G401 (cell line): ENCODE measurements at regions not wholly inside any gene's neighbourhood (a gene's known extent, or its start where the extent isn't known, plus 50 kb on each side); places are given as distances from the start of the nearest gene placed in this dataset.
"Not testable (repeated sequence)": the region's sequence is repeated elsewhere in the genome, so short reads cannot be mapped to it uniquely, and the experiment has no call there.

Experiments
- DNase-seq: peaks from one replicate; pipeline ENCODE4 v3.0.0-alpha.2; 2015; ENCODE audit warnings: low spot score
- in situ Hi-C: cut with HindIII; loops from 2 replicates; pipeline ENCODE4 v1.10.0; 2016; ENCODE audit warnings: low sequenced_read_pairs, mixed read lengths

DNA sequence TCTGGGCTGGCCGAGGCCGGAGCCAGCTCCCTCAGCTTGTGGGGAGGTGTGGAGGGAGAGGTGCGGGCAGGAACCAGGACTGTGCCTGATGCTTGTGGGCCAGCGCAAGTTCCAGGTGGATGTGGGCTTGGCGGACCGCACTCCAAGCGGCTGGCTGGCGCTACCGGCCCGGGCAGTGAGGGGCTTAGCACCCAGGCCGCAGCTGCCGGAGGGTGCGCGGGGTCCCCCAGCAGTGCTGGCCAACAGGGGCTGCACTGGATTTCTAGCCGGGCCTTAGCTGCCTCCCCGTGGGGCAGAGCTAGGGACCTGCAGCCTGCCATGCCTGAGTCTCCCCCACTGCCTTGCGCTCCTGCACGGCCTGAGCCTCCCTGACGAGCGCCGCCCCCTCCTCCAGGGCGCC is 242.8 kb downstream of the CCSER2 start:
- DNase-seq = no peak
- in situ Hi-C loops = no loop called here

DNA sequence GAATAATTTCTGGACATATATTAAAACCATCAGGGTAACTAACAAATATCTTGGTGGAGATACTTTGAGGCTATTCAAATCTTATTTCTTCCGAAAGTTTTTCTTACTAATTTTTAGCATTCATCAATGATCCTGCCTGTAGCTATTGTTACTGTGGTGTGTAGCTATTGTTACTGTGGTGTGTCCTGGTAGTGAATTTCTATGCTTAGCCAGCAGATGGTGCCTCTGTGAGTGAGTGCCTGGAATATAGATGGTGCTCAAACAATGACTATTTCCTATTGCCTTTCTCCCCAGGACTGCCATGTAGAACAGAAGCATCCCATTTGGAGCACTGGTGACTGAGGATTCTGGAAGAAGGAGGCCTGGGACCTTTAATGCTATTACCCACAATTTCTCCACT is 245.7 kb downstream of the CCSER2 start:
- DNase-seq = peak; percentile 4
- in situ Hi-C loops = no loop called here

DNA sequence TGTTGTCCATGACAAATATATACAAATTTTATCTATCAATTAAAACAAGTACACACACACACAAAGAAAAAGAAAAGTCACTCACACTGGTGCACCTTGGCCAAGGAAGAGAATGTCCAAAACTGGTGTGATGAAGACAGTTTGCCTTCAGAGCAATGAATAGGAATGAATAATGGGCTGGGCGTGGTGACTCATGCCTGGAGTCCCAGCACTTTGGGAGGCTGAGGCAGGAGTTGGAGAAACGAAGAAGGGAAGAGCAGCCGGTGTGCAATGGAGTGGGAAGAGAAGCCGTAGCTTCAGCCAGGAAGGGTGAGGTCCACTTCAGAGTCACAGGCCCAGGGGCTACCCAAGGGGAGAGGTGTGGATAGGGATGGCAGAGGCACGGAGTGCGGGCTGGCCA is 253.6 kb downstream of the CCSER2 start:
- in situ Hi-C loops = no loop called here
- DNase-seq = no peak

DNA sequence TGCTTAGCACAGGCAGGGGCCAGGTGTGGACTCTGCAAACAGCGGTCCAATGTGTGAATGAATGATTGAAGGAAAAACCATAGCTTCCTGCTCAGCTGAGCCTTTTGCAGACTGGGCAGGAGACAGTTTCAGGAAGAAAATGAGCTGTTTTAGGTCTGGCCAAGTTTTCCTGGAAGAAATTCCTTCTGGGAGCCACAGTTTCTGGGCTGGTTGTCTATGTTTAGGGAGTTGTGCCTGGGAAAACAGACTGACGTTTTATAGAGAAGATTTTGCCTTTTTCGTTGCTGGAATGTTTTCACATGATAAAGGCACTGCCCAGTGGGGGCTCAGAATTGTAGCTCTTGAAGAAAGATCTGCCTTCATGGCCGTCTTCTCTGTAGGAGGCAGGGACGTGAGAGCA is 255.1 kb downstream of the CCSER2 start:
- DNase-seq = no peak
- in situ Hi-C loops = no loop called here

DNA sequence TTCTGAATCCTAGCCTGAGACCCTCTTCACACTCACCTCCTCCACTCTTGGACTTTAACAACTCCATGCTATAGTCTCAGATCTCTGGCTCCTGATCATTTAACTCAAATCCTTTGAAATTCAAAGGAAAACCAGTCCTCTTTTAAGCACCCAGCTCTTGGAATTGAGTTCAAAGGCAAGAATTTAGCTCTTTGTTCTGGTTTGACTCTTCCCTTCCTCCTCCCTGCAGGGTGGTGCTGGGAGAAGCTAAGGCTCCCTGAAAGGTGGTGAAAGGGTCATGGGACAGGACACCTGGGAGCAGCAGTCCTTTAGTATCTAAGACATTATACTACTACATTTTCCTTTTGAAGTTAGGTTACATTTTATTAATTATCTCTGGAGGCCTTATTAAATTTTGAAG is 259.4 kb downstream of the CCSER2 start:
- no peak for DNase-seq
- in situ Hi-C loops = no loop called here

DNA sequence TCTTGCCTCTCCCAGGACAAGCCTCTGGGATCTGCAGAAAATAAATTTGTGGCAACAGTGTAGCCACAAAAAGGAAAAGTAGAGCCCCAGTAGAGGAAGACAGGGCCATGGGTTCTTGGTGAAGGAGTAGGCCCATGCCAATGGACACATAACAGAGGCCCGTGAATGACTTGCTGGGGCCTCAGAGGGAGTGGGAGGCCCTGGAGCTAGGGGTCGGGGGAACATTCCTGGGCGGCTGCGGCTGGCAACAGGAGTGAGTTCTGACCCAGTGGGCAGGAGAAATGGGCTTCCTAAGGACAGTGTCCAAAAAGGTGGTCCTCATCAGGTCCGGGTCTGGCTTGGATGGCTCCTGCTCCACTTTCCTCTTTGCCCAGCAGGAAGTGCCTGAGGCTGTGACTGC is 260.0 kb downstream of the CCSER2 start:
- in situ Hi-C loops = no loop called here
- DNase-seq = no peak

DNA sequence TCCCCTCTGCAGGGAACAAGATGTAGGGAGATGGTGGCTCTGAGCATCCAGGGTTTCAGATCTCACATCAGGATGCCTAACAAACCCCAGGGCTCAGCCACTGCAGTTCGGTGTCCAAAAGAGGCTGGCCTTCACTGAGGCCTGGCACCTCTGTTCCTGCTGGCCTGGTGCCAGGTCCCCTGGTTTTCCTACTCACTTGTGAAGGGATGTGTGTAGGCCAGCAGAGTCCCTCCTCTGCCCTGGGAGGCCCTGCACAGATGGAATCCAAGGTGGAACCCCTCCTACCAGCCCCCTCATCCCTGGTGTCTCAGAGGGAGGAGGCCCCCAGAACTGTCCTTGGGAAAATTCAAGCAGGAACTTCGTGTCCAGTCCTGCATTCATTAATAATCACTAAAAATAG is 260.6 kb downstream of the CCSER2 start:
- no peak for DNase-seq
- in situ Hi-C loops = no loop called here

DNA sequence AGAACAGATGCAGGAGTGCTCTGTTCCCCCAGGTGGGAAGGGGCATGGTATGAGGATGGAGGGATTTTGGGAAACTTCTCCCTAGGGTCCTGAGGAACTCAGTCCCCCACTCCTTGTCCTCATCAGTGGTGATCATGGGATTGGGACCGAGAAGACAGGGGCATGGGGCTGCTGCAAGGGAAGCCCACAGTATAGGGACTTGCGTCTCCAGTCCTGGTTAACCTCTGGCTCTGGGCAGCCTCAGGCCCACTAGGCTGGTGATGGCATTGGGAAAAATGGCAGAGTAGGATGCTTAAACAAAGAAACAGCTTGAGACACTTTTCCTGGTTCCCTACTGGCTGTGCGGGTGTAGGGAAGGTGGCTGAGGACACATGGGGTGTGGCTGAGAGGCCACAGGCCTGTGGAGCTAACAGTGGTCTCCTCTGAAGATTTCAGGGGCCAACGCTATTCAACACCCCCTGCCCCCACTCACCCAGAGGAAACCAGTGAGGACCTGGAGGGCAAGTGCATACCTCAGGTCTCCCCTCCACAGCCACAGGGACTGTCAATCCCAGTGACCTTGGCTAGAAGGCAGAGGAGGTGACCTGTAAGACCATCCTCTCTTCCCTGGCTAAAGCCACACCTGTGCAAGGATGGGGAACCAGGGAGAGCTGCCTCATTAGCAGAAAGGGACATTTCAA is 261.3 kb downstream of the CCSER2 start:
- in situ Hi-C loops = no loop called here
- no peak for DNase-seq

DNA sequence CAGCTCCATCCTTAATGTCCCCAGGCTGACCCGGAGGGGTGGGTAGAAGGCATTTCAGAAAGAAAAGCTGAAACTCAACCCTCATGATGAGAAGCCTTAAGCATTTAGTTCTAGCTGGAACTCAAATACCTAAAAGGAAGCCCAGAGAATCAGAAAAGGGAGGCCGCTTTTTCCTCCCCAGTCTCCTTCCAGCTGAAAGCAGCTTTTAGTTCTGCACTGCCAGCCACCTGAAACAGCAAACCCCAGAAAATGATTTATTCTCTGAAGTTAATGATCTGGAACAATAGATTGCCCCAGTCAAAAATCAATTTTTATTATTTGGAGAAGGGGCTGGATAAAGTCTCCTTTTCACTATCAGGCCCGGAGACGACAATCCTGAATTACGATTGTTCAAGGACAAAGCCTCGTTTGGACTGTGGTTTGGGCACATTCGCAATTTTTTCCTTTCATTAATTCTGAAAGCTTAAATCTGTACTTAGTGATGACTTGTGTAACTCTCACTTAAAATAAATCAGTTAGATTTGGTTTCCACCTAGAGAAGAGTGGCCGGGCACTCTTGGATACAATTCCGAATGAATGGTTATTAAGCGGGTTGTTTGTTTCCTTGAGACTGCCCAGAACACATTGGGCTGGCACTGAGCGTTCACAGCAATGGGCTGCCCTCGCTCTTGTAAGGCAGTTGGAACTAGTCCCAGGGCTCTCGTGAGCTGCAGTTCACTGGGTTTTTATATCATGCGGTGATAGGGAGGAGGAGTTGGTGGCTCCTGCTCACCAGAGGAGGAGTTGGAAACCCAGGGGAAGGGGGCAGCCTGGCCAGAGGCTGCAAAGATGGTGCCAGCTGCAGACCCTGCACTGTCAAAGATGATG is 262.2 kb downstream of the CCSER2 start:
- in situ Hi-C loops = no loop called here
- DNase-seq = no peak

DNA sequence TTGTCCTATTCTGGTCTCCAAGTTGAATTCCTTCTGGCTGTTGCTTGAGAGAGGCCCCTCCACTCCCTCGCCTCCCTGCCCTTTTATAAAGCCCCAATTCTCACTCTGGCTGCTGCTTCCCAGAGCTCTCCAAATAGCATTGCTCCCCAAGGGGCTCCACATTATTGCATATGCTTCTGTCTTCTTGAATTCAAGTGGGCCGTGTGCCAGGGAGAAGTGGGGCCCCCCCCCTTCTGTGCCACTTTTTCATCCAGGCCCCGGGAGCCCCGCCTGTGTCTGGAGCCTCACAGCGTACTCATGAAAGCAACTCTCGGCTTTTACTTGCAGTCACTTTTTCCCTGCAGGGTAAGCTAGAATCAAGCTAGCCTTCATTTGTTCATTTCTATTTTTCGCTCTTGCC is 265.1 kb downstream of the CCSER2 start:
- no peak for DNase-seq
- in situ Hi-C loops = no loop called here

DNA sequence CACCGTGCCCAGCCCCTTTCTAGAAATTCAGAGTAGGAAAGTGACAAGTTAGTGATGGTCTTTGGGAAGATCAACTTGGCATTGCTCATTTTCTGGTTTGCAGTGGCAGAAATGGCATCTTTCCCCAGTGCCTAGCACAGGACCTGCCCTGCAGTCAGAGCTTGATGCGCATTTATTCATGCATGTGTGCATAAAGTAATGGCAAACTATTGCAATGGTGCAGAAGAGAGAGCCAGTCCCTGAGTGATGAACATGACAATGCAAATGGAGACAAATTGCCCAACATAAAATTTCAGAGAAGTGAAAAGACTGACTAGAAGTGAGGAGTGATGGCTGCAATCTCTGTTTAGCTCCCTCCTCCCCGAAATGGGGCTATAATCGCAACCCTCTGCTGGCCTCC is 268.2 kb downstream of the CCSER2 start:
- no peak for DNase-seq
- in situ Hi-C loops = no loop called here

DNA sequence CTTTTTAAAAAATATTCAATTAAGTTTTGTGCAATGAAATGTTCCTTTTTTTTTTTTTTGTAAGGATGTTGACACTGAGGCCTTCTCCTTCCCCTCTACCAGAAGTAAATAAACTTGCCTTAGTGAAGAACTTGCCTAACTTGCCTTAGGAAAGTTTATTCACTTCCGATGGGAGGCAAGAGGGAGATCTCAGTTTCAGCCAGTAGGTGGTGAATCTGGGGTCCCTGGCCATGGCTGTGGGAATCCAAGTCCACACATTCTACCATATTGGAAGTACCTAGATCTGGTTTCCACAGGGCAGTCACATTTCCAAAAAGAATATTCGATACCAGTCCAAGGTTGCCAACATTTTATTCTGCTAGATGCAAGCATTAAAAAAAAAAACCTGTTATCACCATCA is 270.9 kb downstream of the CCSER2 start:
- DNase-seq = no peak
- in situ Hi-C loops = no loop called here

DNA sequence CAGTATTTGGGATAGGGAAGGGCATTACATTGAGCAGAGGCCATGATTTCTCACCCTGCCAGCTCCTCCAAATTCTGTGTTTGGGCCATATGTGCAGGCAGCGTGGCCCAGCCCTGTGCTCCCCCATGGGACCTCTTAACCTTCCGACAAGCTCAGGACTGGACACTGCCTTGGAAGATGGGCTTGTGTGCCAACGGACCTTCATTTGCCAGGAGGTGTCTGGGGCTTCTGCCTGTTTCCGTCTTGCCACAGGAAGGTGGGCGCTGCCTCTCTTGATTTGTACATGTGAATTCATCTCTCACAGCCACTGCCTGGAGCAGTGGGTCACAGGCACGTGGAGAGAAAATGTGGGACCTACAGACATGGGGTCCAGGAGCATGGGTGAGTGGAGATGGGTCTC is 272.6 kb downstream of the CCSER2 start:
- no peak for DNase-seq
- in situ Hi-C loops = no loop called here

DNA sequence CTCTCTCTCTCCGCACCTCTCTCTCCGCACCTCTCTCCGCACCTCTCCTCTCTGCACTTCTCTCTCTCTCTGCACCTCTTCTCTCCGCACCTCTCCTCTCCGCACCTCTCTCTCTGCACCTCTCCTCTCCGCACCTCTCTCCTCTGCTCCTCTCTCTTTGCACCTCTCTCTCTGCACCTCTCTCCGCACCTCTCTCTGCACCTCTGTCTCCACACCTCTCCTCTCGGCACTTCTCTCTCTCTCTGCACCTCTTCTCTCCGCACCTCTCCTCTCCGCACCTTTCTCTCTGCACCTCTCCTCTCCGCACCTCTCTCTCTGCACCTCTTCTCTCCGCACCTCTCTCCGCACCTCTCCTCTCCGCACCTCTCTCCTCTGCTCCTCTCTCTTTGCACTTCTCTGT is 274.2 kb downstream of the CCSER2 start:
- in situ Hi-C loops, DNase-seq: not testable (repeated sequence)

DNA sequence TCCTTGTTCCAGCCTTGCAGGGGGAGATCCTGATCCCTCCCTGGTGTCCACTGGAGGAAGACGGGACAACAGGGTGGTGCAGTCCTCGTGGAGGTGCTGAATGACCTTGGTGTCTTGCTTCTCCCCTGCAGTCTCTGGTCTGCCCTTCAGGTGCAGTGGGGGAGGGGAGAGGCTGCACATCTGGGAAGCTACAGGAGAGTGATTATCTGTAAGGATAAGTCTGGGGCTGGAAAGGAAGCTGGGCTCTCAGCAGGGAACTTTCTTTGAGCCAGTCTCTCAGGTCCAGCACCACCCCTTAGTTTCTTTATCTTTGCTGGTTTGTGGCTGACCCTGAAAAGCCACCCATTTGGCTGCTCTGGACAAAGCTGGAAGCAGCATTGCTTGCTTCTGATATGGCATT is 275.6 kb downstream of the CCSER2 start:
- in situ Hi-C loops = no loop called here
- DNase-seq = no peak

DNA sequence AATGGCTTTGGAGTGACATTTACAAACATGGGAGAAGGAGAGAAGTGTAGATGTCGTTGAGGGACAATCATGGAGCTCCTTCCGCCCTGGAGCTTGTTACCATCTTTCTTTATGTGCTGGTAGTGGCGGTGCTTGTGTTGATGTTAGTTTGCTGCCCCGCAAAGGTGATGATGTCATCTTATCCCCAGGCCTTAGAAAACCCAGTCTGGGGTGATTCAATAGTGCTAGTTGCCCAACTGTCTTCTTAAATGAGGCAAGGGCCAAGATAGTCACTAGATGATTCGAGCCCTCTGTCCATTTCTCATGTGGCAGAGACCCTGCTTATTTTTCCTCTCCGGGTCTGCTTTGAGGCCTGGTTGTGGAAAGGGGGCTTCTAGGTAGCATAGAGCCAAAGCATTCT is 277.4 kb downstream of the CCSER2 start:
- no peak for DNase-seq
- in situ Hi-C loops = no loop called here

DNA sequence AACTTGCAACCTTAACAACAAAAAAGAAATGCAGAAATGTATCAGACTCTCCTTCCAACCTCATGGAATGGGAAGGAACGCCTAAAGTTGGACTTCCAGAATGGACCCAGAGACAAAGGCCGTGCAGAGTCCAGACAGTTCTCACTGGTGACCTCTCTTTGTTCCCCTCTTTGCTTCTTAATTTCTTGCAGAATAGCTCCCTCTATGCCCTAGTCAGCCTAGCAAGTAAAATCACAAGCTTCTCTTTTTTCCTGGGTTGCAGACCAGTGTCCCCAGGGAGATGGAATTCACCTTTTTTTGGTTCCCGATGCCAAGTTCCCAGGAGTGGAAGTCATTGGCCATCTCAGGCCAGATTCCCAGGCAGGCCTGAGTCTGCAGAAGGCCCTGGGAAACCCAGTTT is 278.0 kb downstream of the CCSER2 start:
- in situ Hi-C loops = no loop called here
- no peak for DNase-seq

DNA sequence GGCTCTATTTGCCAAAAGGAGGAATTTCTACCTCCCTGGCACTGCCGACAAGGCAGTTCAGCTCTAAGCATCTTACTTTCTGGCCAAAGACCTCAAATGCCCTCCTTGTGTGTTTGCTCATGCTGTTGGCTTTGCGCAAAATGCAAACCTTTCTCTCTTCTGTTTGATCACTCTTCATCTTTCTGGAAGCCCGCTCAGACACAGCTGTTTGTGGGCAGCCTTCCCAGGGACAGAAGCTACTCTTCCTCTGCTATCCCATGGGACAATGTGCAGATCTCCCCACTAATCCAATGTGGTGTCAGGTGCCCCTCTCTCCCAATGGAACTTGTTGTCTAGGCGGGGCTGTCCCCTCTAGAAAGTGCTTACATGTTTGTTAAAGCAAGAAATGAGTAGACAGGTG is 278.7 kb downstream of the CCSER2 start:
- in situ Hi-C loops = no loop called here
- no peak for DNase-seq

DNA sequence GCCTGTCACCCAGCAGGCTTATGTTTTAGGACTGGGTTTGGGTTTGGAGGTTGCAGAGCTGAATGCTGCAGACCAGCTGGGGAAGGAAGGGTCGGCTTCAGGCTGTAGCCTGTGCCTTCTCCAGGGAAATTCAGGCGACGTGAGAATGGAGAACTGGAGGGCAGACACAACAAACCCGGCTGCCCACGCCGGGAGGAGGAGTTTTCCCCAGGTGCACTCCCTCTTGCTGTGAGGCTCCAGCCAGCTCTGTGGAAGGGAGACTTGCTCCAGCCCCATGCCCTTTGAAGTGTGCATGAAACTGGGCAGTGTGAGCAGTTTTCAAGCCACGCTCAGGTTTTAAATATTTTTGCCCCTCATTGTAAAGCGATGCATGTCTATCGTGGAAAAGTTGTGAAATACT is 279.1 kb downstream of the CCSER2 start:
- DNase-seq = no peak
- in situ Hi-C loops = no loop called here

DNA sequence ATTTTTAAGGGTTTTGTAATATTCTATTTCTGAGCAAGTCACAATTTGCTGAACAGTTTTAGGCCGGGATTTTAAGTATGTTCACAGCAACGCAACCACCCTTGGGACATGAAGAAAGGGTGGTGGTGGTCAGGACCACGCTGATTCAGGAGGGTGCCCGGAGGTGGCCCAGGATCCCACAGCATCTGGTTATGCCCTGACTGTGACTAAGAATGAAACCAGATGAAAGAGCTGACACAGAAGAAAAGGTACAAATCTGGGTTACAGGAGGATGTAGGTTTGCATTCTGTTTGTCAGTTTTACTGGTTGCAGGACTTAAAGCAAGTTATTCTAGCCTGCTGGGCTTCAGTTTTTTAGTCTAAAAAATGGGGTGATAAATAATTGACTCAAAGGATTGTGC is 279.7 kb downstream of the CCSER2 start:
- in situ Hi-C loops = no loop called here
- no peak for DNase-seq
